ENCODE measurements at regions not wholly inside any gene's neighbourhood (a gene's known extent, or its start where the extent isn't known, plus 50 kb on each side); places are given as distances from the start of the nearest gene placed in this dataset.
"Not testable (repeated sequence)": the region's sequence is repeated elsewhere in the genome, so short reads cannot be mapped to it uniquely, and the experiment has no call there.

DNA sequence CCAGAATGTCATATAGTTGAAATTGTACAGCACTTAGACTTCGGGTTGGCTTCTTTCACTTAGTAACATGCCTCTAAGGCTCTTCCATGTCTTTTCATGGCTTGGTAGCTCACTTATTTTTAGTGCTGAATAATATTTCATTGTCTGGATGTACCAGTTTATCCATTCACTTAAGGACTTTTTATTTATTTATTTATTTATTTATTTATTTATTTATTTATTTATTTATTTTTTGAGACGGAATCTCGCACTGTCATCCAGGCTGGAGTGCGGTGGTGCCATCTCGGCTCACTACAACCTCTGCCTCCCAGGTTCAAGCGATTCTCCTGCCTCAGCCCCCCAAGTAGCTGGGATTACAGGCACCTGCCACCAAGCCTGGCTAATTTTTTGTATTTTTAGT lies 132.9 kb upstream of the ELAC2 start:
- DNase-seq (ENCODE audit: low read depth): not testable (repeated sequence)

DNA sequence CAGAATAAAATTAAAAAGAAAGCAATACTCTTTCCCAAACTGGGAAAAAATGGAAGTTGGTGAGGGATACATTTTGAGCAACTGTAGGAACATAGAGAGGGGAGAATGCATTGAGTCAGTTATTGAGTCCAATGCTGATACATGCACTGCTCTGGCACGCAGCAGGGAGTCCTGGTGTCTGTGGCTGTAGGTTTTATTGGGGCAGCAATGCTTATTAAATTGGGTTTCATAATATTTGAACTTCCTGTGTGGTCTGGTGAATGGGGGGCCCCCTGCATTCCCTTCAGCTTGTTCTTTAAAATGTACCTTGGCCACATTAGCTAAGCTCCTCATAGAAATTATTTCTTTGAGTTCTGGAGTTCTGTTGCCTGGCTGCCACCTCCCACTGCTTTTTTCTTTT lies 125.2 kb upstream of the ELAC2 start:
- DNase-seq (ENCODE audit: low read depth): peak; percentile 4

DNA sequence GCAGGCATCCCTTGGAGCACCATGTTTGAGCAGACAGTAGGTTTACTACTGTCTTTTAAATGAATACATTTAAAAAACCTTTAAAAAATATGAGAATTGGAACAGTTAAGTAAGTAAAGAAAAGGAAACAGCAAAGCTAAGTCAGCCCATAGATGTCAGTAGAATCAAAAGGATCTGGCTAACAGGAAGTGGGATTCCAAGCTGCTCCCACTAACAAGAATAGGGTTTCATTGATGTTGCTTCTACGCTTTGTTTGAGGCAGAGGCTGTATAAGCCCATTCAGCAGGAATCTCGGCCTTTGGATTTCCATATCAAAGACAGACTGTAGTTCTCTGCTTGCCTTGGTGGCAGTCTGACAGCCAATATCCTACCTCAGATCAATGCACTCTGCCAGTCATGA lies 122.9 kb upstream of the ELAC2 start:
- peak; percentile 9 for DNase-seq (ENCODE audit: low read depth)

DNA sequence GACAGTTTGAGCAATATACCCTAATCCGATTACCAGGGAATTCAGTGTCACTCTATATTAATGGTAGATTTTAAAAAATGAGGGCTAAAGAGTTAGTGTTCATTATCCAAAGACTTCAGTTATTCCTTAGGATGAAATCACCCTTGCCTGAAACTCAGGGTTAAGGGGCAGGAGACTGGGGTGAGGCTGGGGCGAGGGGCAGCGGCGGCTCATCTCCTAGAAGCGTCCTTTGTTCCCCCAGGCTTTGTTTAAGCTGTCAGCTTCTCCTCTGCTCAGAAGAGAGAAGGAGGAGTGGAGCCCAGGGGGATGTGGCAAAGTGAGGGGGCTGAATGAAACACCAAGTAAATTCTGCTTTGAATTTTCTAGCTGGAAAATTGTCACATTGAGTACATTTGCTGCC lies 117.7 kb upstream of the ELAC2 start:
- DNase-seq (ENCODE audit: low read depth): no peak

DNA sequence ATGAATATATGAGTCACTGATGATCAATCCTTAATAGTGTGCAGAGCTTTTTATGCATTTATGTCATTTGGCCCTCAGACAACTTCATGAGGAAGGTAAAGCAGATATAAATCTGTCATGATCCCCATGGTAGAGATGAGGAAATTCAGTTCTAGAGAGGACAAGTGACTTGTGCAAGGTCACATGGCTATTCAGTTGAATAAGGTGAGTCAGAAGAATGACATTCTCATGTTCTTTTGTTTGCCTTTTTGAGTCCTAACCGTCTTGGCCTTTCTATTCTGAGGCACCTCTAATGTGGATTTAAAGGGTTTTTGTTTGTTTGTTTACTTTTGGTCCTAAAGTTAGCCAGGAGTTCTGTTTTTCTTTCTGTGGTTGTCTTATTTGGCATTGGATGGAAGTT lies 116.2 kb upstream of the ELAC2 start:
- DNase-seq (ENCODE audit: low read depth): peak; percentile 4

DNA sequence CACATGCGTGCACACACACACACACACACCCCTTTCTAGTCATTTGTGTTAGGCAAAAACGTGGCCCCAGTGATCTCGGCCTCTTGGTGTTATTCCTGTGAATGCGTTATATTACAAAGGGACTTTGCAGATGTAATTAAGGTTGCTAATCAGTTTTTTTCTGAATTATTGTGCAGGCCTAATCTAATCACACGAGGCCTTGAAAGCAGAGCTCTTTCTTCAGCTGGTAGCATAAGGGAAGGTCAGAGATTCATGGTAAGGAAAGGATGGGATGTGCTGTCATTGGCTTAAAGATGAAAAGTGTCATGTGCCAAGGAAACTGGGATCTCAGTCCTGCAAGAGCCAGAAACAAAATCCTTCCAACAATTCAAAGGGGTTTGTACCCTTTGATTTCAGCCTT lies 113.4 kb upstream of the ELAC2 start:
- no peak for DNase-seq (ENCODE audit: low read depth)

DNA sequence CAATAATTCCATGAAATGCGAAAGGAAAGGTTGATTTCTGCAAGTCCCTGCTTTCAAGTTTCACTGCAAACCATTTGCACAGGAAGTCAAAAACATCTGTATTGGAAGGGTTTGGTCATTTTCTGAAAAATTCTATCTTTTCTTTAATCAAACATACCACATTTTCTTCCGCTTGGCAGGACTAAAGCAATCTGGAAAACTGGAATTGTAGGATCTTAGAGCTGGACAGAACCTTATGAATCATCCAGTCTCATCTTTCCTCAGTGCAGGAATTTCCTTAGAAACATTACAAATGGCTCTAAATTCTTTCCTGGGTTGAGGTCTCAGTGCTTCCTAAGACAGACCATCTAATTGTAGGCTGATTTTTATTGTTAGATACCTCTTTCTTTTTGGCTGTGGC lies 111.5 kb upstream of the ELAC2 start:
- DNase-seq (ENCODE audit: low read depth): no peak

DNA sequence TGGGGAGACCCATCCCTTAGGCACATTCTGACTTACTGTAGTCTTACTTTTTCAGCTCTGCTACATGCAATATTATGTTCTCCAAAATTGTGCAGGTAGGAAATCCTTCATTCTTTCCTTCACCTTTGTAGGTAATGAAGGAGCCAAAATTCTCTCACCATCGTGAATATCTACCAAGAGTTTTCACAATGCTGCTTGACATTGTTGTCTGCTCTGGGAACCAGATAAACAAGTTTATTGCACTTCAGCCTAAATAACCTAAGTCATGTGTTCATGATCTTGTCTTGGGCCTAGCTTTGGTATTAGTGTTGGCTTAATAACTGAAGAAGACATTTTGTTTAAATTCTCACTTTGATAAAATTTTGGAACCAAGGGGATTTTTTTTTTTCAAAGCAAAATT lies 110.8 kb upstream of the ELAC2 start:
- no peak for DNase-seq (ENCODE audit: low read depth)

DNA sequence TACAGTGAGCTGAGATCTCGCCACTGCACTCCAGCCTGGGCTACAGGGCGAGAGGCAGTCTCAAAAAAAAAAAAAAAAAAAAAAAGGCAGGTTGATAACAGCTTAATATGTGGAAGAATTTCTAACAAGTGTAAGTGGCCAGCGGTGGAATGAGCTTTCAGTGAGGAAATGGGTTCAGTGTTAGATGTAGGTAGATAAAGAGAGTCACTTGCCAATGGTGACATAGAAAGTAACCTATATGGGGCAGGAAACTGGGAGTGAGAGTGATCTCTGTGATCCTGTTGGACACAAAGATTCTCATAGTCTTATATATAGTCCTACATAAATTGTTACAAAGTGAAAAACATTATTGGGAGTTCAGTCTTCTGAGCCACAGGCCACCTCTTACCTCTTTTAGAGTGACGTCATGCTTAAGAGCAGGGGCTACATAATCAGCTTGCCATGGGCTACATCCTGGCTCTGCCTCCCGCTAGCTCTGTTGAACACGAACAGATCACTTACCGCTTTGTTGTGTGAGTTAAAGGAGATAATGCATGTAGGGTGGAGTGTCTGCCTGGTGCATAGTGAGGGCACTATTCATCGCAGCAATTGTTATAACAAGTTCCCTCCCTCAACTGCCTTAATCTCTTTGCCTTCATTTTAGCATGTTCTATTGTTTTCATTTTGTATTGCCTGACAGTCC lies 110.2 kb upstream of the ELAC2 start:
- no peak for DNase-seq (ENCODE audit: low read depth)

DNA sequence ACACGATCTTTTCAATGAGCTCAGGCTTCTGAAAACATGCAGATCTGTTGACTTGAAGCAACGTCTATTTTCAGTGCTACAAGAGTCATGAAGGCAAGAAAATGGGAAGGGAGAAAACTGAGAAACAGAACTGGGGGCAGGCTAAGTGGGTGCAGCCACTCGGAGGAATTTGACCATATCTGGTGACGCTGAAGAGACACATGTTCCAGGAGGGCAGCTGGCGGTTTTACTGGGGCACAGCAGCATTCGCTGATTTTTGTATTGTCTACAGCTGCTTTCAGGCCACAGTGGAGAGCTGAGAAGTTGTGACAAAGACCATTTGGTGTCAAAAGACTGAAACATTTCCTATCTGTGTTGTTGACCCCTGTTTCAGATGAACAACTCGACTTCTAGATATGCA lies 103.0 kb upstream of the ELAC2 start:
- DNase-seq (ENCODE audit: low read depth): no peak

DNA sequence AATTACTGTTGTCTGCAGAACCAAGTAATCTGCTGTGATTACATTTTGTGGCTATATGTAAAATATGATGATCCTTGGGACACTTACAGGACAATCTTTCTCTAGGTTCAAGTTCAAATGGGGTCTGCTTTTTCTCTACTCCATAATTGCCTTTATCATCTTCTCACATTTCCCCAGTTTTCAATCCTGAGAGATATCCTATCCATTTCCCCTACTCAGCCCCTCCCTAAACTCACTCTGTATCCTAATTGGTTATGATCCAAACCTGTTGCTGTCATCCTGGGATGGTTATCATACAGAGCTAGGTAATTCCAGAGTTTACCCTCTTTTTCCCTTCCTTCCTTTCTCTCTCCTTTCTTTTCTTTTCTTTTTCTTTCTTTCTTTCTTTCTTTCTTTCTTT lies 100.5 kb upstream of the ELAC2 start:
- DNase-seq (ENCODE audit: low read depth): no peak

DNA sequence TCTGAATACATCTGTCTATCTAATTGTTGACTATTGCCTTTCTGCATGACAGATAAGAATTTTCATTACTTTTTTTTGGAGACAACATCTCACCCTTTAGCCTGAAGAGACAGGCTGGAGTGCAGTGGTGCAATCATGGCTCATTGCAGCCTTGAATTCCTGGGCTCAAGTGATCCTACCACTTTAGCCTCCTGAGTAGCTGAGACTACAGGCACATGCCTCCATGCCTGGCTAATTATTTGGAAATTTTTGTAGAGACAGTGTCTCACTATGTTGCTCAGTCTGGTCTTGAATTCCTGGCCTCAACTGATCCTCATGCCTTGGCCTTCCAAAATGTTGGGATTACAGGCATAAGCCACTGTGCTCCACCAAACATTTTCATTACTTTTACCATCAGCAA lies 99.8 kb upstream of the ELAC2 start:
- no peak for DNase-seq (ENCODE audit: low read depth)

DNA sequence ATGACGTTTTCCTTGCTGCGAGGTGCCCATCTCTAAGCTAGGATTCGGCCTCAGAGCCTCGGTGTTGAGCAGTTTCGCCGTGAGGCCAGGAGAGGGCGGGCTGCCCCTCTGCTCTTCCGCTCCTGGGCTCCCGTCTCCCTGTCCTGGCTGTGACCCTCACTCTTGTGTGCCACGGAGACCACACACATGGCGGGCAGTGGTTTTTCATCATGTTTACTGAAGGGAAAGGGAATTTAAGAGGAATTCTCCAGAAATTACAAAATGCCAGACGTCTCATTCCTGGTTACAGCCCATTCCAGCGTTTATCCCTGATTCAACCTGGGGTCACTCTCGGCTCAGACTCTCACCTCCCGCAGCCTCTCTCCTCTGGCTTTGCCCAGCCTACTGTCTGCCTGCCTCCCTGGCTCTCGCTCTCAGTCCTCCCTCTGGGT lies 96.8 kb upstream of the ELAC2 start:
- peak; percentile 54 for DNase-seq (ENCODE audit: low read depth)

DNA sequence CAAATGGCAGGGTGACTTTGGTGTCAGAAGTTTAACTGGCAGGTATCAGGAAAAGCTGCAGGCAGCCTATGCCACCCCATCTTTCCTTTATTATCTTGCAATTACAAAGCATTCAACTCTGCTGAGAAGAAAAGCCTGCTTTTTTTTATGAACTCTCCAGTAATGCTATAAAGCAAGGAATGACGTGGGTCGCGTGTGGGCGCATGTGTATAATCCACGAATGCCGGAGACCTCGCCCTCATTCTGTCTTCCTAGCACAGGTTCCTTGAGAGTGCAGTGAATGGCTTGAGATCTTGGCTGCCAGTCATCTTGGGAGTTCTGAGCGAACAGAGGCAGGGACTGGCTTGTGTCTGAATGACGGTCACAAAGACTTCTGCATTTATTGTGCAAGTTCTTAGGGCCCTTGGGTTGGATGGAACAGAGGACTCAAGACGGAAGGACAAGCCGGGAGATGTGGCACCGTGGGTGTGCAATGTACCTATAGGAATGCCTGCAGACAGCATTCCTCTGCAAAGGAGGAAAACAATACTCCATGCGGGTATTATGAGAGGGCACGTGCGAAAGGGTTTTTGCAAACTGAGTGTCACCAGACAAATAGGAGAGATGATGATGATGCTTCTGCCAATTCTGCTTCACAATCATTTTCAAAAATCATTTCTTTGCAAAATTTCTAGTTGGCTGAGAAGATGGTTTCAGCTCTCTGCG lies 96.1 kb upstream of the ELAC2 start:
- DNase-seq (ENCODE audit: low read depth): no peak

DNA sequence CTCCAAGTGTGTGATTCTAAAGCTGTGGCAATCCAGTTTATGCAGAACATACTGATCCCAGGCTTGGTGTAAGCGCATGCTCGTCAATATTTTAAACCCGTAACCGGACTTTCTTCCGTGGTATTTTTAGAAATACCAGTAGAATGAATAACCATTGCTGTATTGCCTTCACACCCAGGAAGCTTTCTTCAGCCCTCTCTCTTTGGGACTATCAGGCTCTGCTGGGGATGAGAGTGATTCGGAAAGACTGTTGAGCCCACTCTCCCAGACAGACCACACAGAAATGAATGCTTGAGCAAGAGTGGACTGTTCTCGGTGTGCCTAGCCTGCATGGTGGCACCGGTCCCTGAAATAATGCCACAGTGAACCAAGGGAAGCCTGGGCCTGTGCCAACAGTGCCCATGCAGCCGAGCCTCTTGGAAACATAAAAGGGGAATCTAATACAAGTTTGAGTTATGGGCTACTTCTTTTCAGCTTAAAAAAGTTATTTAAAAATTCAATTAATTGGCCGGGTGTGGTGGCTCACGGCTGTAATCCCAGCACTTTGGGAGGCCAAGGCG lies 89.9 kb upstream of the ELAC2 start:
- no peak for DNase-seq (ENCODE audit: low read depth)

DNA sequence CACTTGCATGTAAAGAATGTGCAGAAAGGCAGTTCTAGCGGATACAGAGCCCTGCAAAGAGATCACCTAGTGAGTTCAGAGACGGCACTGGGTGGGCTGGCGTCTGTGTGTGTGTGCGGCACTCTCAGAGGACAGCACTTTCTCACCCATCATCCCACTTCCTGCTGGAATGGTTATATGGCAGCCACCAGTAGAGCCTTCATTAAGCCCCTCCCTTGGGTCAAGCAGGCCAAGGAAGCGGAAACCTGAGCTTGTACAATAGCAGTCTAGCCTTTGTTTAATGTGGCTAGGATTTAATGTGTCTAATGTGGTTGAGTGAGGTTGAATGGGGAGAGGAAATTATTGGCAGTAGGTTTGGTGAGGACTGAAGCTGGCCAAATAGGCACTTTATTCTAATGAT lies 88.3 kb upstream of the ELAC2 start:
- peak; percentile 31 for DNase-seq (ENCODE audit: low read depth)

DNA sequence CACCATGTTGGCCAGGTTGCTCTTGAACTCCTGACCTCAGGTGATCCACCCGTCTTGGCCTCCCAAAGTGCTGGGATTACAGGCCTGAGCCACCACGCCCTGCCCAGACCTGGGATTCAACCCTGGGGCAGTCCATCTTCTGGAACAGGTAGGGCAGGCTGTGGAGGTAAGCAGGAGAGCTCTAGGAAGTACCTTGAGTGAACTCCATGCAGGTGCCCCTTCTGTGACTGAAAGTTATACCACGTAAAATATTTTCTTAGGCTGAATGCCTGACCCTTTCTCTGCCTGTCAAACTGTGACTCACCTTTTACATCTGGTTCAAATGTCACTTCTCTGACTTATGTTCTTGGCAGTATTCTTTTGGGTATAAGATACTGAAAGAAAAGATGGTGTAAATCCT lies 86.7 kb upstream of the ELAC2 start:
- no peak for DNase-seq (ENCODE audit: low read depth)

DNA sequence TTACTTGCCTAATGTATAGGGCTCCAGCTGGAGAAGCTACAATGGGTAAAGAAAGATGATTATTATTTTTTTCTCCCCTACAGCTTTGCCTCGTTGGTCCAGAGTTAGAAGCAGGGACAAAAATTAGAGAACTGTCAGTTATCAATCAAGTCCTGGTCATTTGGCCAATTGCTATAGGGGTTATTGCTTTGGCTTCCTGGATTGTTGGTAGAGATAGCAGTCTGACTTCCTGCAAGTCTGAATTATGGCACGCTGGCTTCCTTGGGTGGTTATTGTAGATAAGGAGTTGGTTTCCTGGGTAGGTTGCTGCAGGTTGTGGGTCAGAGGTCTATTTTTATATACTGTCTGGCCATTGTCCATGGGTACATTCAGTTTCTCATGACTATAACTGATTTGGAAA lies 84.7 kb upstream of the ELAC2 start:
- no peak for DNase-seq (ENCODE audit: low read depth)

DNA sequence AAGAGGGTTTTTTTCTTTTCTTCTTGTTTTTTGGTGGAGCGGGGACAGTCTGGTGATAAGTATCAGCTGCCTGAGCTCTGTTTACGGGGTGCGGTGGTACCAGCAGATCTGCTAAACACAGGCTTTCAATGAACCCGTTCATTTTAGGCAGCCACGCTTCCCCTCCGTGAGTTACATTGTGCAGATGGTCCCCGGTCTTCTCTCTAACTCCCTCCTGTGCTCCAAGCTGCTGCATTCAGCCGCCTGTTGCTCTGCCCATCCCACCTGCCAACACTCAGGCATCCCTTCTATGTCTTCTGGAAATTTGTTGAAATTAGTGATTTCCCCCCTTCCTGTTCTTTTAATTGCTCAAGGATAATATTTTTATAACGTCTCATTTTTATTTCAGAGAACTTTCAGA lies 82.1 kb upstream of the ELAC2 start:
- DNase-seq (ENCODE audit: low read depth): no peak

DNA sequence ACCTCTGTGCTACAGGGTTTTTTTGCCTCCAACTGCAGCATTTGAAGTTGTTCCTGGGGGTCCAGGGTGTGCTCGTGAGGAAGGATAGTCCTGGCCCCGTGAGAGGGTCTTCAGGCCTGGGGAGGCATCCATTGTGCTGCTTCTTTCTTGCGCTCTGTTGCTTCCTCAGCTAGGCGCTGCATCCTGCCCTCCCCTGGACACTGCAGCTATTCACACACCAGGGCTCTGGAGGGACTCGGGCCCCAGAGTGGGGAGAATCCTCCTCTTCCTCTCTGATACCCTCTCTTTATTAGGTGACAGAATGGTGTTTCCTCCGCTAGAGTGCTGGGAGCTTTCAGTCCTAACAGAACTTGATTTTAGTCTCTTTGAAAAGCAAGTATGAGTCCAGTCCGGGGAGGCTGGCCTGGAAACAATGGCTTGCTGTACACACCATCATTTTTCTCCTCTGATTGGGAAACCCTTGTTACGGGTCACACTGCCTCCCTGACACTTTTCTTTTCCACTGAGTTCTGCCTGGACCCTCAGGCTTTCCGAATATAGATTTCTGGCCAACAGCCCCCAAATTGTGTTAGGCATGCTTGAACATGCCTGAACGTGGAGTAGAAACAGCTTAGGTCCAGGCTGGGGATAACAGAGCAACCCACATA lies 81.4 kb upstream of the ELAC2 start:
- no peak for DNase-seq (ENCODE audit: low read depth)

DNA sequence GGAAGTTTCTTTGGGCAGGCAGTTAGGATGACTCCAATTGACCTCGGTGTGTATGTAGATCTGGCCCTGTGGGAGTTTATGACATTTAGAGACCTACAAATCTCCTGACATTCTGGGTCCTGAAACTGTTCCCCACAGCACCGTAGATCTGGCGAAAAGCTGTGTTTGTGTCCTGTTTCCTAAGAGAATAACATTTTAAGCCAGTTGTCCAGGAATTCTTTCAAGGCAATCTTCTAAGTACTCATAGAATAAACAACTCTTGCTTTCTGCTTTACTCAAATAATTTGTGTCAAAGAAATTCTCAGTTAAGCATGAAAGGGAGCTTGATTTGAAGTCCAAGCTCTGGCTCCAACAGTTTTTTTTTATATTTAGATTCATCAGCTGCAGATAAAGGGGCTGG lies 78.5 kb upstream of the ELAC2 start:
- DNase-seq (ENCODE audit: low read depth): no peak

DNA sequence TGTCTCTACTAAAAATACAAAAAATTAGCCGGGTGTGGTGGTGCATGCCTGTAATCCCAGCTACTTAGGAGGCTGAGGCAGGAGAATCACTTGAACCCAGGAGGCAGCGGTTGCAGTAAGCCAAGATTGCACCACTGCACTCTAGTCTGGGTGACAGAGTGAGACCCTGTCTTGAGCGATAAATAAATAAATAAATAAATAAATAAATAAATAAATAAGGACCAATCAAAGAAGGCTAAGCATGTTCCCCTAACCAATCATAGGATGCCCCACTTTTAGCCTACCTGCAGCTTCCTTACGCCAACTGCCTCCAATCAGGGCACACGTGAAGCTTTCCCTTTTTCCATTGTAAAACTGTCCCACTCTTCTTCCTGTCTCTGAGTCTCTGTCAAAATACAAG lies 74.2 kb upstream of the ELAC2 start:
- not testable (repeated sequence) for DNase-seq (ENCODE audit: low read depth)

DNA sequence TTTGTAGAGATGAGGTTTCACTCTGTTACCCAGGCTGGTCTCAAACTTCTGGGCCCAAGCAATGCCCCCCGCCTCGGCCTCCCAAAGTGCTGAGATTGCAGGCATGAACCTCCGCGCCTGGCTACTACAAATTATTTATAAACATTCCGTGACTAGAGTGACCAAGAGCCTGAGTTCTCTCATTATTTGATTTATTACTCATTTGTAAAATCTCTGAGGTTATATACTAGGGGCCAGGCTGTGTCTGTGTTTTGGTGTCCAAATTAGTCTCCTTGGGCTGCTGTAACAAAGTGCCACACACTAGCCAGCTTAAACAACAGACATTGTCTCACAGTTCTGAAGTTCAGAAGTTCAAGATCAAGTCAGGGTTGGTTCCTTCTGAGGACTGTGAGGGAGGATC lies 70.8 kb upstream of the ELAC2 start:
- DNase-seq (ENCODE audit: low read depth): peak; percentile 8

Measured in M059J (cell line).